ENCODE measurements at regions not wholly inside any gene's neighbourhood (a gene's known extent, or its start where the extent isn't known, plus 50 kb on each side); places are given as distances from the start of the nearest gene placed in this dataset.

DNA sequence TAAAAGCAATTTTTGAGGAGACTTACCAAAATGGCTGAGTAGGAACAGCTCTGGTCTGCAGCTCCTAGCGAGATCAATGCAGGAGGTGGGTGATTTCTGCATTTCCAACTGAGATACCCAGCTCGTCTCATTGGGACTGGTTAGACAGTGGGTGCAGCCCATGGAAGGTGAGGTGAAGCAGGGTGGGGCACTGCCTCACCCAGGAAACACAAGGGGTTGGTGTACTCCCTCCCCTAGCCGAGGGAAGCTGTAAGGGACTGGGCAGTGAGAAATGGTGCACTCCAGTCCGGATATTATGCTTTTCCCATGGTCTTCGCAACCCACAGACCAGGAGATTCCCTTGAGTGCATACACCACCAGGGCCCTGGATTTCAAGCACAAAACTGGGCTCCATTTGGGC lies 419.0 kb downstream of the NUP35 start:
- TF ChIP-seq CTCF (IDR thresholded peaks at IDR 0.05) (no peak), POLR2A (IDR thresholded peaks at IDR 0.05) (no peak)

Data from Peyer's patch (tissue), 4 donors.